Inflammatory macrophage (primary cell): ENCODE measurements at regions not wholly inside any gene's neighbourhood (a gene's known extent, or its start where the extent isn't known, plus 50 kb on each side); places are given as distances from the start of the nearest gene placed in this dataset.

Experiments used
- DNase-seq, 2 donors: peaks; one replicate each; pipeline ENCODE4 v3.0.0-alpha.2; 2020 to 2022

DNA sequence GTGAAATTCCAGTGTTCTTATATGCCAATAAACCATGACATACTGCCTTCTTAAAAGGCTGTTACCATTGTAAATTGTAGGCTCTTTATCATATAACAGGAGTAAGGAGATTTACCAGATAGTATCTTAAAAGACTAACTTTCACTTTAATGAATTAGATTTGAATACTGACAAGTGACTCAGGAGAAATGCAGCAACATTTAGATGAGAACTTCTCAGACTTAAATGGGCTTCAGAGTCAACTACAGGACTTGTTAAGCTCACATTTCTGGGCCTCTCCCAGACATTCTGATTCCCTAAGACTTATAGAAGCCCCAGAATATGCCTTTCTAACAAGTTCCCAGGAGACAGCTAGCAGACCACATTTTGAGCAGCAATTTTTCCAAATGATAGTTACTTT lies 466.3 kb downstream of the ARL4A start:
- DNase-seq: no peak

DNA sequence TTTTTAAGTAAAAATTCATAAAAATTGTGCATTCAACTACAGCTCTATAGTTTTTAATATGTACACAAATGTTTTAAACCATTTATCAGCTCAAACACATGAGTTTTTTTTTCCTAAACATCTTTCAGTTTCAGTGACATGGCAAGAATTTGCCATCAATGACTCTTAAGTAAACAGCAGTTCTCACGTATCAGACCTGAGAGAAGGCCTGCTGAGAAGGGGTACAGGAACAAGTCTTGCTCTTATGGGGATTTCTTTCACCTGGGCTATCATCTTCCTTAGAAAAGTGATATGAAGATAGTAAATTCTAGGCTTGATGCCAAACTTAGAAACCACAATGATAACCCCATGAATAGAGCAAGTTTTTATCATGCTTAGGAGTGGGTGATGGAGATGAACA lies 467.8 kb downstream of the ARL4A start:
- no peak for DNase-seq

DNA sequence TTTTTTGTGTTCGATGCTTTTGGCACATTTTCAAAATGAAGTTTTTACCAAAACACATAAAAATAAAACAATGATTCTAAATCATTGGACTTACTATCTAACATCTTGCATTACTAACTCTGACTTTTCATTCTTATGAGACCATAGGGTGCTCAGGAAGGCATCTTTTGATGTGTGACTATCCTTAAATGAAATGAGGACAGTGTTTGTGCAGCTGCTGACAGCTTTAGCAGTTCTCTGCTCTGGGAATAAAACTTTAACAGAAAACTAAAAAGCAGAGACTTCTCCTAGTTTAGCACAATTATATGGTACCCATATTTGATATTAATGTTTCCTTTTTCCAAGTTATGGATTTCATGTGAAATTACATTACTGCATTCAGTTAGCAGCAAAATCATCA lies 471.6 kb downstream of the ARL4A start:
- no peak for DNase-seq

DNA sequence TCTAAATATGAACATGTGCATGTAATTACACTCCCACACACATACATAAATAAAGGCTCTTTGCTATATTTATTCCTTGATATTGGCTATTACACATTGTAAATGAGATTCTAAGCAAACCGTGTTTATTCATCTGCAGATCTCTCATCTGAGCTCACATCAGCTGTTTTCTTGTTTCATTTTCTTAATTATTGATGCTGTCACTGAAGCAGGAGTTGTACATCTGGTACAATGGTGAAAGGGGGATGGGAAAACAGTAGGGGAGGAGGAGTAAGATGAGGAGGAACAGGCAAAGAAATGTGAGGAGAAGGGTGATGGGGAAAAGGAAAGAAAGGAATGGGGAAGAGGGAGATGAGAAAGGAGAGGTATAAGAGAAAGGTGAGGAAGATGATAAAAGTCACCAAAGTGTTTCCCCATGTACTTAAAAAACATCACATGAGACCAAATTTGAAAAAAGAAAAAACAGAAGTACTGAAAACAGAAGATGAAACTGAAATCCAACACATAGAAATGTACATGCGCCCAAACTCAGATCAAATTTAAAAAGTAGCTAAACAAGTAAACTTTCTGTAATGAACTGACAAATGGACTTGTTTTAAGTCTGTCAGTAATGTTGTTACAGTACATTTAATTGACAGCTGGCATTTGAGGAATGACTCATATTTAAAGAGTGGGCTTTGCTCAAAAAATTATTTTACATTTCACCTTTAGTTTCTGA lies 472.2 kb downstream of the ARL4A start:
- DNase-seq: no peak

DNA sequence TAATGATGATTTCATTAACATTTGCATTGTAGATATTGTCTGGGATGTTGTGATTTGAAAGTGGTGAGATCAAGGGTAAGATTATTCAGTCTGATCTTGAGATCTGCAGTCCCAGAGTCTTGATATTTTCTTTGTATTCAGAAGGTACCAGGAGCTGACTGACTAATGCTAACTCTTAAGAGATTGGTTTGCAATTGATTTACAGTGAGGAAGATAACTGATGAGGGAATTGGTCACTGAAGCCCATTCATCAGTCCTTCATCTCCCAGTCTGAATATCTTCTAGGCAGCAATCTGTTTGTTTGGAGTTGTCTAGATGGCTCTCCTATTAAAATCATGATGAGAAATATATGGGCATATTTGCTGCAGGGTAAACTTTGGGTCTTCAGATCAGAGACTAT lies 473.7 kb downstream of the ARL4A start:
- no peak for DNase-seq

DNA sequence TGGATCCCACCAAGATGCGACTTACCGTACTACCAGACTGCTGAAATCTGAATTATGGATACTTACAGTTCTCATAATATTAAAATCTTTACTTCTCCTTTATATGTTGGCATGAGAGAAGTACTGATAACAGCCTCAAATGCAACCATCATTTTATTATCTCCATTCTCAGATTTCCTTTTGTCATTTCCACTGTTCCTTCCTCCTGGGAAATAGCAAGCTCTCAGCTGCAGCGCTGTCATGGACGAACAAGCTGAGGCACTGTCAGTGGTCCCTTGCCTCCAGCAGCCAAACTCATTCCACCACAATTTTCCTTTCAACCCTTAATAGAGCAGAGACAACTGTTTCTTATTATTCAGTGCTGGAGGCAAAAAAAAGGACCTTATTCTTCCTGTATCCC lies 478.4 kb downstream of the ARL4A start:
- DNase-seq: no peak

DNA sequence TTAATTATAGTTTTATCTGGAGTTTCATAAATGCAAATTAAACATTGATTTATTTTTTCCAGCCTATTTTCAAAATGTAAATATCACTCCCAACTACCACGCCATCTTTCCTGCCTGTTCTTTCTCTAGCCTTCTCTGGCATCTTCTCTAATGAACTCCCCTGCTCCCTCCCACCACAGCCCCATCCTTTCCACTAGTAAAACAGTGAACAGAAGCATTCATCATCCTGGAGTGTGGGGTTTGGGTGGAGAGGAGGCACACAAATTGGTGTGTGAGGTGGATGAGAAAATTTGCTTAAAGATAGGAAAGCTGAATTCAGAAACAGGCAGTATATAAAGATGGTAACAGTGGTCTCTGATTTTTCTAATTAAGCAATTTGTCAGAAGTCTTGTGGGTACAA lies 479.4 kb downstream of the ARL4A start:
- no peak for DNase-seq

DNA sequence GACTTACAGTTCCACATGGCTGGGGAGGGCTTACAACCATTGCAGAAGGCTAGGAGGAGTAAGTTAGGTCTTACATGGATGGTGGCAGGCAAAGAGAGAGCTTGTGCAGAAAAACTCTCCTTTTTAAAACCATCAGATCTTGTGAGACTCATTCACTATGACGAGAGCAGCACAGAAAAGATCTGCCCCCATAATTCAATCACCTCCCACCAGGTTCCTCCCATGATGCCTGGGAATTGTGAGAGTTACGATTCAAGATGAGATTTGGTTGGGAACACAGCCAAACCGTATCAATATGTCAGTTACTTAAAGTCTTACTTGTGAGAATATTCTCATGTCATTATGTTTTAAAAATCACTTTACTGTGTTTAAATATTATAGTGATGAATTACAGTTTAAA lies 481.9 kb downstream of the ARL4A start:
- no peak for DNase-seq

DNA sequence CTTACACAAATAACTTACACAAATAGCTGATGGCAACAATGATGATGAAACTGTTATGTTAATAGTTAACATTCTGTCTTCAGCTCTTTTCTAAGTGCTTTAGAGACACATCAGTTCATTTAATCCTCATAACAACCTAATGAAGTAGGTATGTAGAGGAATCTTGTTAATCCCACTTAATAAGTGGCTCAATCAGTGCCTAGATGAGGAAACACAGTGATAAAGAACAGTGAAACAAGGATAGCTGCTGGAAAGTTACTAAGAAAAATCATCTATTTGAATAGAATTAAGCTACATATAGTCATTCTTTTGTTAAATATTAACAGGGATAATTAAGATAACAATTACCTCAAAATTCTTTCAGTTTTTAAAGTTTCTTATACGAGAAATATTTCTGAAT lies 487.6 kb downstream of the ARL4A start:
- DNase-seq: no peak

DNA sequence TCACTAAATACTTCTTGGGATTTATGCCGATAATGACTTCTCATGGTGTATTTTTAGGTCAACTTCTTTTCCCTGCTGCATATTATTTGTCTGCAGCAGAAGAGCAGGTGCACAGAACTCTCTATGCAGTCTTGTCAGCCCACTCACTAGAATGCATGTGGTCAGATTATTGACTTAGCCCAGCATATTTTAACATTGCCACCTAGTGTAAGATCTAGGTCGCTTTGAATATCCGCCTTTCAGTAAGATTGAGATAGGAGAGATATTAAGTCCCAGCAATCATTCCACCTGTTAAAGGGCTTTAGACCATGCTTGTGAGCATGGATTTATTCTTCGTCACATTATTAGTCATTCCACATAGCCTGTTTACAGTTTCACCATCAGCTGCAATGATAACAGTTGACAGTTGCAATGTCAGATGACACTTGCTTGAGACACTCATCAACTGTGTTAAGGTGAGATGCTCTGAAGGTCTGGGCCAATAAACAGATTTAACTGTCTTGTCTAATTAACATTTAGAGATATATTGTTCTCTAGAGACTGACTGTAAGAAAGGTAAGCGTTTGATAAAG lies 491.7 kb downstream of the ARL4A start:
- no peak for DNase-seq

DNA sequence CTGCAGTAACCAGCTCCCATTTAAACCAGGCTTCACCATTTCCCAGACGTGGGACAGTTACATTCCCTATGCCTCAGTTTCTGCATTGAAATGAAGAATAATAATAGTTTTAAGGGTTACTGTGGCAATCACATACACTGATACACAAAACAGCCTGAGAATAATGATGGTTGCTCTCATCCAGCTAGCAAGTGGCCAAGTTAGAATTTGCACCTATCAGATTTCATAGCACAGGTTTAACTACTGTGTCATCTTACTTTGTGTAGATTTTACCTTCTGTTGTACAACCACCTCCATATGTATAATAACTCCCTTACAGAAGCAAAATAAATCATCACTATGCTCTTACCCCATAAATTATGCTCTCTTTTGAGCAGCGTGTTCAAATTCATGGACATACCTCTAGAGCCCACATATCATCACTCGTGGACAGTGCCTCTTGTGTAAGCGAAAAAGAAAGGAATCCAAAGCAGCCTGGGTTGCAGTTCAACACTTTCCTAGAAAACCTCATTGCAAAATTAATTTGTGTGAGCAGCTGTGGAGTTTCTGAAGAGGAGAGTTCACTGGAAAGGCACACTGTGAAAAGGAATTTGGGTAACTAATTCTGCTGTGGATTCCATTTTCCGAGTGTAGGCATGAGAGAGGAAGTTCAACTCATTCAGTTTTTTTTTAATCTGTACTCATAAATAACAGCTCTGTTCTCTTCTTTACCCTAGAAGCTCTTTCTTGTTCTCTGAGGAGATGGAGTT lies 492.5 kb downstream of the ARL4A start:
- no peak for DNase-seq

DNA sequence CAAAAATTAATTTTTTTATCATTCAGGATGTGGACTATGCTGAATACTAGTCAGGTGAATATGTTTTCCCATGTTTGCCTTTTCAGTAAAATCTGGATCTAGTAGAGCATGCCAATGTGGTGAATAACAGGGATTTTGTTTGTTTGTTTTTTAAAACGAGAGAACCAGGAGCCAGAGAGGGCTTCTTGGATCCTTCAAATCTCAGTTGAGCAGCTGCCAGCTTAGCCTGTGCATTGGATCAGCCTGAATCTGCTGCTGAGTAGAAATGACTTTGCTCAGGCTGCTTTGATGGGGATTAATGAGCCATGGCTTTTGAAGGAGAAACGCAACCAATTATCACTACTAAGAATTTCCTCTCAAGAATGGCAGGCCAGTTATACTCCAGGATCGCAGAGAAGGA lies 493.8 kb downstream of the ARL4A start:
- DNase-seq: no peak

DNA sequence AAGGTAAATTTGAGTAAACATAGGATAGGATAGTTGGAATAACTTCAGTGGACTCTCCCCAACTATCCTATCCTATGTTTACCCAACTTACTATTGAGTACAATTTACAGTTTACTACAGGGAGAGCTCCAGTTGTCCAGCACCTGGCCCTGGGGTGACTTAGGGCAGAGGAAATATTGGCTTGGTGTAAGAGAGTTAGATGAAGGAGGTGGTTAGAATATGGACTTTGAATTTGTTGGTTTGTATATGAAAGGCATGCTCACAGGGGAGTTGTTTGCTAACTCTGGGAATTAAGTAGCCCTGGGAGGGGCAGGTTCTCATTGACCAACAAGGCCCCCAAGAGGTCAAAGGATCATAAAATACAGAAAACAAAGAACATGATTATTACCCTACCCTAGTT lies 497.7 kb downstream of the ARL4A start:
- no peak for DNase-seq

DNA sequence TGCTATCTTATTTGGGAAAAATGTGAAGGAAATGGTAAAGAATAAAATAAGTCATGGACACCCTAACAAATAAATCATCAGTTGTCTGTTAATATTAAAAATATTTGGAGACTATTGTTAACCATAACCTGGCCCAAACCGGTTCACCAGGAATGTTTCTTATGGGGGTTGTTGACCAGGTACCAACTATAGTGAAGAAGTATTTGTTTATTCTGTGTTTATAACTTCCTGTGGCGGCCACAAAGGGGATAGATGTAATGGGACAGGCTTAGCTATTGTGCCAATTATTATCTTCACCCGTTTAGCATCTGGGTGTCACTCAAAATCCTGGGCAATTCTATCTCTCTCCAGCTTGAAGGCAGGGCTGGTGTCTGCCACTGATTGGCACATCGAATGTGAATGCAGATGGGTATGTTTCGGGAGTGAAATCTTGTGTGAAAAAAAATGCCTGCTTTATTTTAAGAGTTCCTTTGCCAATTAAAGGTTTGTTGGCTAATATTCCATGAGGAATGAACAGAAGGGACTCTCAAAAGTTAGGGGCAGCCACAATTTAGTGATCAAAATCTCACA lies 500.9 kb downstream of the ARL4A start:
- DNase-seq: no peak

DNA sequence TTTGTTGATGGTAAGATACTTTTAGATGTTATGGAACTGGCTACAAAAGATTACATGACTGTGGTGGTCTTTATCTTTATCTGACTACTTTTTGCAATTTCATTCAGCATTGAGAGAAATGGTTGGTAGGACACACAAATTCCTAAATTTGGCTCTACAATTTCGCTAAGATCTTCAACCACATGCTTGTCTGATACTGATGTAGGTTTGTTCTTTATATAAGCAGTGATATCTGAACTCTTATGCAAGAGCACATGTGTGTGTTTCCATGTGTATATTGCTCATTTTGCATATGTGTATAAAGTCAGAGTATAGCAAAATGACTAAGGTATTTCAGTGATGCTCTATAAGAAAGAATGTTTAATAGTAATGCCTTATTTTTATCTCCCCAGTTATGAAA lies 501.5 kb downstream of the ARL4A start:
- no peak for DNase-seq

DNA sequence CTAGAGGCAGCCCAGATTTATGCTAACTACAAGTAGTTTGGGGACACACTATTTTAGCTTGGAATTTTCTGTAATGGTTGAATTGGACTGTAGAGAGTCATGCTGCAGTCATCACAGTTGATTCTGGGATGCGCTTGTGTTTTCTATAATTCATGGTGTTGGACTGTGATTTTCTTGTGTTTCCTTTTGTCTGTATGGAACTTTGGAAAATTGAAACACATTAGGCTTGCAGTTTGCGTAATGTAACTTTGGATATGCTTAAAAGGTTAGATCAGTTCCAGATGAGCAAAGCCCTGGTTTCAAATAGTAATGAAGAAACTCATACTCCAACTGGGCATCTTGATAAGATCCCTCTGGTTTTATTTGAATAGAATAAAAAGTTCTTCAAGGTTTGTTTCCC lies 502.2 kb downstream of the ARL4A start:
- no peak for DNase-seq

DNA sequence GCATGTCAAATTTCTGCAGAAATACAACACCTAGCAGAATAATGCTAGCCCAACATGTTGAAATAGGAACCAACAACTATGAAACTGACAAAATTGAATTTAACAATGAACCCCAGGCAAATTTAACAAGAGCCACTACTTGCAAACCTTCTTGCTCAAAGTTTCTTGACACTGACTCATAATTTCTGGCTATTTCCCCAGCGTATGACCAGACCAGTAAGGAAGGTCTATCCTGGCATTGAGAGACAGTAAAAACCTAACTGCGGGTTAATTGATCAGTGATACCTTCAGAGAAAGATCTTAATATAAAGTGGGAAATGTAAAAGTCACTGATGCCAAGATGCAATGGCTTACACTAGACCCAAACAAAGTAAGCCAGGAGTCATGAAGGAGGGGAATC lies 510.1 kb downstream of the ARL4A start:
- DNase-seq: no peak

DNA sequence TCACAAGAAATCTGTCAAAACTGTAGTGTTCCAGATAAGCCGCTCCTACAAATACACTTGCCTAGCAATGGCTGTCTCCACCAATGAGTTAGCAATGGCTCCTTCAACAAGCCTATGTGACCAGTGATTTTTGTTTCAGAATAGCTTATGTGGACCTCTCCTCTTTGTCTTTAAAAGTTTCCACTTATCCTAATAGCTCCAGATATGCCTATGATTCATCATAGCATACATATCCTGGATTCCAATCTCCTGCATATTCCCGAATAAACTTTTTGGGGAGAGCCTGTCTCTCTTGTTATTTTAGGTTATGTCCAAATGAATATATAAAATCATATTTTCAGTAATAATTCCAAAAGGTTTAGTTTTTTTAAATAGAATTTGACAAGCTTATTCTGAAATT lies 510.6 kb downstream of the ARL4A start:
- DNase-seq: no peak

DNA sequence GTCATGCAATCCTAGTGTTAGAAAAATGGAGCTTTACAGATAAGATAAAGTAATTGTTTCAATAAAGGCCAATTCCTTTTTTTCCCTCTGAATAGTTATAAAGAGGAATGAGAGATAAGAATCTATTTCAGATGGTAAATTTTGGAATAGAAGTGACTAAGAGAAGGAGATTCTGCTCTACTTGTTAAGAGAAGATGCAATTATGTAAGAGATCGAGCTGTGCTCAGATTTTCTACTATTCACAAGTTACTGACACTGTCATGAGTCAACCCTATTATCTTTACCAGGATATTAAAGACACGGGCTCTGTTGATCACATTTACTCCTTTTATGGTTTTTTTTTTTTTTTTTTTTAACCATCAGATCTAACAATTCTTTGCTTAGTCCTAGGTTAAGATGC lies 511.3 kb downstream of the ARL4A start:
- no peak for DNase-seq

DNA sequence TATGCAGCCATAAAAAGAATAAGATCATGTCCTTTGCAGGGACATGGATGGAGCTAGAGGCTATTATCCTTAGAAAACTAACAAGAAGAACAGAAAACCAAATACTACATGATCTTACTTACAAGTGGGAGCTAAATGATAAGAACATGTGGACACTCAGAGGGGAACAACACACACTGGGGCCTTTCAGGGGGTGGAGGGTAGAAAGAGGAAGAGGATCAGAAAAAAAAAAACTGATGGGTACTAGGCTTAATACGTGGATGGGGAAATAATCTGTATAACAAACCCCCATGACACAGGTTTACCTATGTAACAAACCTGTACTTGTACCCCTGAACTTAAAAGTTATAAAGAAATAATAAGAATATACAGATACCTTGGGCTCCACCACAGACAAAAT lies 514.2 kb downstream of the ARL4A start:
- no peak for DNase-seq

DNA sequence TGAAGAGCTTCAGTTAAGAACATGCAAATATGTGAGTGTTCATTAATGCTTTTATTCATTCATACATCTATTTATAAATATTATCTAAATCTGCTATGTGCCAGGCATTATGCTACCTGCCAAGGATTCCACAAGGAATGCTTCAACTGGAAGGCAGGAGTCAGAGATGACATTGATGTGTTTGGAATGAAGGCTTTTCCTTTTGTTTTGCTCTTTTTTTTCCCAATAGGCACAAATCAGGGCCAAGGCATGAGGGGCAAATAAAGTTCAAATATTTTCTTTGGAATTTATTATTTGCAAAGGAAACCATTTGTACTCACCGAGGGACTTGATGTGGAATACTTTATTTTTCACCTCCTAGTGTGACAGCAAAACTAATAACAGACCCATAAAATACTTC lies 530.3 kb downstream of the ARL4A start:
- DNase-seq: no peak

DNA sequence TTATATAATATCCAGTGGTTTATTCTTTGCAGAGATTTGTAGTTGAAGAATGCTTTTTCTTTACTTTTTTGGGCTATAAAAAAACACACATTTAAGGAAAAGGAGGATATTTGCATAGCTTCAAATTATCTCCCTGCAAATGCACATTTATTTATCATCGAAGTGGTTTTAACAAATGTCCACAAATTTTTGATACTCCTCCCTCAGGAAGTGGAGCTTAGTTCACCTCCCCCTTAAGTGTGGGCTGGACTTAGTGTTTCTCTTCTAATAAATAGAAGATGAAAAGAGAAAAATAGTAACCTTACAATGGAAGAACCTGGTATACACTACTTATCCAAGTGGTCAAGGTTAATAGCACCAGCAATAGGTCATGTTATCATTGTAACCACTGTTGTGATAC lies 537.6 kb downstream of the ARL4A start:
- no peak for DNase-seq

DNA sequence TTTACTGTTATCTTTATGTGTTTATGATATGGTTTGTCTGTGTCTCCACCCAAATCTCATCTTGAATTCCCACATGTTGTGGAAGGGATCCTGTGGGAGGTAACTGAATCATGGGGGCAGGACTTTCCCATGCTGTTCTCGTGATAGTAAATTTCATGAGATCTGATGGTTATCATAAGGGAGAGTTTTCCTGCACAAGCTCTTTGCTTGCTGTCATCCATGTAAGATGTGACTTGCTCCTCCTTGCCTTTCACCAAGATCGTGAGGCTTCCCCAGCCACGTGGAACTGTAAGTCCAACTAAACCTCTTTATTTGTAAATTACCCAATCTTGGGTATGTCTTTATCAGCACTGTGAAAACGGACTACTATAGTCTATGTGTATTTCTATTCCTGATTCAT lies 539.0 kb downstream of the ARL4A start:
- DNase-seq: no peak

DNA sequence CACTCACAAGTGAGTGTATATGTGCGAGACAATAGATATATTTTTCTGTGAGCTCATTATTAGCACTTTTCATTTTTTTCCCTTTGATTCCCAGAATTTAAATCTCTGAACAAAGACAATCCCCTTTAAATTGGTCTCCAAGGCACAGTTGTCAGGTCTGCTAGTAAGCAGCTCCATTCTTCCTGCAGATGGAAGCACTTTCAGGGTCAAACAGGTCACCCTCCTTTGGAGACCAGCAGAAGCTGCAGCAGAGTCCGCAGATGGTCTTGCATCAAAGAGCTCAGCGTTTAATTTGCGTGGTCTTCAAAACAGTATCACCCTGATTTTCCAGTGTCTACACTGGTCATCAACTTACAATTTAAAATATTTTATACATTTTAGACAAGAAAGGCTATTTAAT lies 543.8 kb downstream of the ARL4A start:
- DNase-seq: no peak
